ENCODE measurements at regions not wholly inside any gene's neighbourhood (a gene's known extent, or its start where the extent isn't known, plus 50 kb on each side); places are given as distances from the start of the nearest gene placed in this dataset.

DNA sequence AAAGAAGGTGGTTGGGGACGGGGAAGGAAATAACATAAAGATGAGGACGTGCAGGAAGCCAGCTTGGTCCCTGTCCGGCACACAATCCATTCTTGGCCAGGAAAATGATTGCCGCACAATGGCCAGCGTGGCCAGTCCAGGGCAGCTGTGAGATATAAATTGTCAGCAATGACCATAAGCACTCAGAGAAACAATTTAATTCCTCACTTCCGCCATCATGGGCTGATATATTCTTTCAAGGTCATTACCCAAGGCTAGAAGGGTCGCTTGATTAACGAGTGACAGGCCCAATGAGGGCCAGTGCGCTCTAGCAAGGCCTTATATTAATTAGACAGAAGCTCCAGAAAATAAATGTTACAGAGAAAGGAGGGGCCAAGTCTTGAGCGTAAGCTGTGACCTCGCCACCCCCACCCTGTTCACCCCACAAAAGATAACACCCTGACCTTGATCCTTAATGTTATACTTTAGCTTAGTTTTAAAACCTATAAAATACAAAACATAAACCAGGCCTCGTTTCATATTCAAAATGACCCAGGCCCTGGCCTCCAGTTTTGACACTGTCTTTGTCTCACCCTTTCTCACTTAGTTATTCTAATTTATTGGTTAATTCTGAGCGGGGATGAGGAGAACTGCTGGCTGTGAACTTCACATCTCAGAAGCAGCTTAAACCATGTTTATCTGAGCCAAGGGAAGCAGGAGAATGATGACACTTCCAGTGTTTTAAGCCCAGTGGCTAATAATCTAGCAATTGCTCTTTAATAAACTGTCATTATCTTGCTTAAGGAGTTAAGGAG lies 478.3 kb upstream of the ZFHX3 start:
- TF ChIP-seq POLR2A (IDR thresholded peaks at IDR 0.05): no peak
- WGBS: 84% methylated on average over 13 of the region's 13 CpGs
- no peaks in the 10 kb centered on the region for H3K9me3 ChIP-seq
- no peak overlapping the region for H3K4me3 ChIP-seq
- H3K36me3 ChIP-seq: no peaks in the 10 kb centered on the region
- H3K27me3 ChIP-seq: no peaks in the 10 kb centered on the region
- no peak overlapping the region for H3K27ac ChIP-seq
- no peaks in the 10 kb centered on the region for H3K4me1 ChIP-seq
- no peak for DNase-seq (ENCODE audit: low spot score in 2 of 2)

DNA sequence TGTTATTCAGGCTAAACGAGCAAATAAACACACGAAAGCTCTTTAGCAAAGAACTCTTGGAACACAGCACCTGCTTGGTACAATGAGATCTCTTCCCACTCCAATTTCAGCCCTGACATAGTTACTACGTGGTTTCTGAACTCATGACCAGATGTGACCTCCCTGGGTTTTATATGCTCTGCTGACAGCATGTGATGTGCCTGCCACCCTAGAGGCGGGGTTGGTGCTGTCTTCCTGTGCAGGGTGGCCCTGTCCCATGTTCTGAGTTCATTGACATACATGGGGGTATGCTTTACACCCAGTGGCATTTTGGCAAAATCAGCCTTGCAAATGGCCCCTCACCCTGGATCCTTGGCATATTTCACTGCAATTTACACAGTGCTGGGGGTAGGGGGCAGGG lies 475.3 kb upstream of the ZFHX3 start:
- WGBS: 73% methylated on average over 4 of the region's 4 CpGs
- Histone ChIP-seq H3K9me3 (no peaks in the 10 kb centered on the region), H3K4me1 (no peaks in the 10 kb centered on the region), H3K4me3 (no peak overlapping the region), H3K27me3 (no peaks in the 10 kb centered on the region), H3K27ac (no peak overlapping the region), H3K36me3 (no peaks in the 10 kb centered on the region)
- DNase-seq (ENCODE audit: low spot score in 2 of 2): no peak
- TF ChIP-seq, protein P1, sequence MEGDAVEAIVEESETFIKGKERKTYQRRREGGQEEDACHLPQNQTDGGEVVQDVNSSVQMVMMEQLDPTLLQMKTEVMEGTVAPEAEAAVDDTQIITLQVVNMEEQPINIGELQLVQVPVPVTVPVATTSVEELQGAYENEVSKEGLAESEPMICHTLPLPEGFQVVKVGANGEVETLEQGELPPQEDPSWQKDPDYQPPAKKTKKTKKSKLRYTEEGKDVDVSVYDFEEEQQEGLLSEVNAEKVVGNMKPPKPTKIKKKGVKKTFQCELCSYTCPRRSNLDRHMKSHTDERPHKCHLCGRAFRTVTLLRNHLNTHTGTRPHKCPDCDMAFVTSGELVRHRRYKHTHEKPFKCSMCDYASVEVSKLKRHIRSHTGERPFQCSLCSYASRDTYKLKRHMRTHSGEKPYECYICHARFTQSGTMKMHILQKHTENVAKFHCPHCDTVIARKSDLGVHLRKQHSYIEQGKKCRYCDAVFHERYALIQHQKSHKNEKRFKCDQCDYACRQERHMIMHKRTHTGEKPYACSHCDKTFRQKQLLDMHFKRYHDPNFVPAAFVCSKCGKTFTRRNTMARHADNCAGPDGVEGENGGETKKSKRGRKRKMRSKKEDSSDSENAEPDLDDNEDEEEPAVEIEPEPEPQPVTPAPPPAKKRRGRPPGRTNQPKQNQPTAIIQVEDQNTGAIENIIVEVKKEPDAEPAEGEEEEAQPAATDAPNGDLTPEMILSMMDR (IDR thresholded peaks at IDR 0.05): no peak
- TF ChIP-seq POLR2AphosphoS5 (IDR thresholded peaks at IDR 0.05) (no peak), POLR2A (IDR thresholded peaks at IDR 0.05) (no peak), EP300 (IDR thresholded peaks at IDR 0.05) (no peak)

DNA sequence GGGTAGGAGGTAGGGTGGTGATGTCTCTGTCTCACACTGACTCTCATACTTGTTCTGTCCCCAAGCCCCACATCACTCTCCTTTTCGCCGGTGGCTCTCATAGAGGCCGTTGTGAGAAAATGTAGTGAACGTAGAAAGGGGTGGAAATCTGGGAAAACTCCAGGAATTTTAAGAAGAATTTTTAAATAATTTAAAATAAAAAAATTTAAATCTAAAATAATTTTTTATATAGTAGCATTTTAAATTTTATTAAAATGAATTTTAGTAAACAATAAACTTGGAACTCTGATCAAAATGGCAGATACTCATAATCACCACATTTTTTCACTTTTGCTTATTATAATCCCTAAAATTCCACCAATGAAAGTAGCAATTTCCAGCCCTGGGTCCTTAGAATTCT lies 473.6 kb upstream of the ZFHX3 start:
- no peak overlapping the region for H3K27ac ChIP-seq
- no peaks in the 10 kb centered on the region for H3K27me3 ChIP-seq
- H3K4me3 ChIP-seq: no peak overlapping the region
- no peak for DNase-seq (ENCODE audit: low spot score in 2 of 2)
- no peaks in the 10 kb centered on the region for H3K4me1 ChIP-seq
- TF ChIP-seq EP300 (IDR thresholded peaks at IDR 0.05): no peak
- no peak for TF ChIP-seq POLR2AphosphoS5 (IDR thresholded peaks at IDR 0.05)
- TF ChIP-seq, protein P1 (IDR thresholded peaks at IDR 0.05): no peak
- TF ChIP-seq POLR2A (IDR thresholded peaks at IDR 0.05): no peak
- 91% methylated on average over 4 of the region's 4 CpGs for WGBS
- H3K9me3 ChIP-seq: no peaks in the 10 kb centered on the region
- no peaks in the 10 kb centered on the region for H3K36me3 ChIP-seq

DNA sequence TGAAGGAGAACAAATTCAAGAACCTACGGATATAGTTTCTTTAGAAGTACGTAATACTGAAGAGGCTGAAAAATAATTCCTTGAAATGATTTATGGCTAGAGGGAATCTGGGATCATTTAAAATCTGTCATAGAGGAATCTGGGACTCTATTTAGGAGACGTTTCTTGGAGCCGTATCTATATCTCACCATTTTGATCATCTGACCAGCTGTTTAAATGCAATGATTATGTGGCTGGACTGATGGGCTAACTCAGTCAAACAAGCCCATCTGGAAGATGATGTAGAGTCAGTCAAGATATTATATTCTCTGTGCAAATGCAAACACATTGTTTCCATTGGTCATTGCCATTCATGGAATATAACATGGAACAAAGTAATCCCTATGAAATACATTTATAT lies 467.7 kb upstream of the ZFHX3 start:
- no peaks in the 10 kb centered on the region for H3K4me1 ChIP-seq
- H3K27ac ChIP-seq: no peak overlapping the region
- no peak for TF ChIP-seq EP300 (IDR thresholded peaks at IDR 0.05)
- TF ChIP-seq POLR2A (IDR thresholded peaks at IDR 0.05): no peak
- TF ChIP-seq, protein P1 (IDR thresholded peaks at IDR 0.05): no peak
- TF ChIP-seq POLR2AphosphoS5 (IDR thresholded peaks at IDR 0.05): no peak
- DNase-seq (ENCODE audit: low spot score in 2 of 2): no peak
- H3K9me3 ChIP-seq: no peaks in the 10 kb centered on the region
- H3K4me3 ChIP-seq: no peak overlapping the region
- peaks cover 3% of the 10 kb centered on the region for H3K27me3 ChIP-seq
- WGBS: 56% methylated on average over 4 of the region's 4 CpGs
- H3K36me3 ChIP-seq: no peaks in the 10 kb centered on the region

DNA sequence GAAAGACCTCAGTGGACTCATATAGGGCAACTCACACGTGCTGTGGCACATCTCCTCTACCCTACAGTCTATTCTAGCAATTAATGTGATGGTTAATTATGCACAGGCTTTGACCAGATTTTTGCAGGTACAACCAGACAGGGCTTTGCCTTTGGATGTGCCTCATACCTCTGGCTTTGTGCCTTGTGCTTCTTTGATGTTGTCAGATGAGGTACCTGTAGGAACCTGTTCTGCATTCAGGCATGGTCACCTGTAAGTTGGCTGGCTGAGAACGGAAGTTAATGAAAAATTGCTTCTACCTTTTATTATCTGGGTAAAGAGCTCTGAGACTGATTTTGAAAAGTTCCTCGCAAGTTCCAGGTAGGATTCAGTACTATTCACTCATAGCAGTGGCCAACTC lies 462.9 kb upstream of the ZFHX3 start:
- Histone ChIP-seq H3K4me3 (no peak overlapping the region), H3K27me3 (peaks cover 3% of the 10 kb centered on the region), H3K4me1 (peaks cover 3% of the 10 kb centered on the region), H3K27ac (no peak overlapping the region), H3K9me3 (no peaks in the 10 kb centered on the region), H3K36me3 (no peaks in the 10 kb centered on the region)
- TF ChIP-seq, protein P1 (IDR thresholded peaks at IDR 0.05): no peak
- no peak for TF ChIP-seq POLR2AphosphoS5 (IDR thresholded peaks at IDR 0.05)
- DNase-seq (ENCODE audit: low spot score in 2 of 2): no peak
- 54% methylated on average over 3 of the region's 3 CpGs for WGBS

Measured in suprapubic skin (tissue), 4 donors.